ENCODE measurements at regions not wholly inside any gene's neighbourhood (a gene's known extent, or its start where the extent isn't known, plus 50 kb on each side); places are given as distances from the start of the nearest gene placed in this dataset.
"Not testable (repeated sequence)": the region's sequence is repeated elsewhere in the genome, so short reads cannot be mapped to it uniquely, and the experiment has no call there.

DNA sequence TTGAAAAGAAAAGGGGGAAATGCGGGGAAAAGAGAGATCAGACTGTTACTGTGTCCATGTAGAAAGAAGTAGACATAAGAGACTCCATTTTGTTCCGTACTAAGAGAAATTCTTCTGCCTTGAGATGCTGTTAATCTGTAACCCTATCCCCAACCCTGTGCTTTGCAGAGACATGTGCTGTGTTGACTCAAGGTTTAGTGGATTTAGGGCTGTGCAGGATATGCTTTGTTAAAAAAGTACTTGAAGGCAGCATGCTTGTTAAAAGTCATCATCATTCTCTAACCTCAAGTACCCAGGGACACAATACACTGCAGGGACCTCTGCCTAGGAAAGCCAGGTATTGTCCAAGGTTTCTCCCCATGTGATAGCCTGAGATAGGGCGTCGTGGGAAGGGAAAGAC, 166.3 kb downstream of the GPX5 start:
- DNase-seq; ATAC-seq; H3K27ac Mint-ChIP-seq; H3K36me3 Mint-ChIP-seq (ENCODE audit: low read depth); H3K4me3 Mint-ChIP-seq; H3K9me3 Mint-ChIP-seq: not testable (repeated sequence)
- Mint-ChIP-seq H3K27me3 (peaks cover 90% of the 10 kb centered on the region), H3K4me1 (peaks cover 12% of the 10 kb centered on the region)

DNA sequence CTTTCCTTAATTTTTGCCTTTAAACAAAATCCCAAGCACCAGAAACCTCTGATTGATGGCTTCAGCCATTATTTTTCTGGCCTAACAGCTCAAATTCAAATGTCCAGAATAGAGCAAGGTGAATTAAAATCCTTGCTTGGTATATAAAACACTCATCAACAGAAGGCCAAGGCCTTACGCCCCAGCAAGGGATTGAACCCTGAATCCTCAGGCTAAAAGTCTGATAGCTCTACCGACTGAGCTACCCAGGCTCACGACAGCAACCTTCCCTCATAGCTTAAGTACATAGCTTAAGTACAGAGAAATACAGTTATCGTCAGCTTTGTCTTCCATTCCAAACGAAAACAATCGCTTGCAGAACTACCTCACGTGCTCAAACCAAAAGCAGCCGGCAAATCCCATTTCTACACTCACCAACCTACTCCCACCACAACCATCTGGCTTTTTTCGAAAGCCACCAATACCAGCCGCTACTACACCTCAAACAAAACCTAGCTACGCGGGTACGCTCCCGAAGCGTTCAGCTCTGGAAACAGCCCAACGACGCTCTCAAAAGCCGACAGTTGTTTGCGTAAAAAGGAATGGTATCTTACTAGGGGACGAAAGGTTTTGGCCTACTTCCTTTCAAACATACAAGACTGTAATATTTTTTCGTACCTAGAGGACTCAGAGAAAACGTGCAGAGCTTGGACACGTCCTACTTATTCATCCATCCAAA, 167.5 kb downstream of the GPX5 start:
- Mint-ChIP-seq H3K4me3 (peak overlapping the region; percentile 36), H3K36me3 (ENCODE audit: low read depth) (peaks cover 4% of the 10 kb centered on the region), H3K4me1 (peaks cover 12% of the 10 kb centered on the region), H3K9me3 (no peaks in the 10 kb centered on the region), H3K27me3 (peaks cover 87% of the 10 kb centered on the region), H3K27ac (peak overlapping the region; percentile 56)
- DNase-seq (no peak), ATAC-seq (peak; percentile 68)

GRCh38 chr6:28693751-28694443, 168.2 kb downstream of the GPX5 start:
- no peaks in the 10 kb centered on the region for H3K9me3 Mint-ChIP-seq
- DNase-seq (no peak), ATAC-seq (no peak)
- no peak overlapping the region for H3K27ac Mint-ChIP-seq
- H3K4me1 Mint-ChIP-seq: peaks cover 12% of the 10 kb centered on the region
- peaks cover 89% of the 10 kb centered on the region for H3K27me3 Mint-ChIP-seq
- peaks cover 4% of the 10 kb centered on the region for H3K36me3 Mint-ChIP-seq (ENCODE audit: low read depth)
- H3K4me3 Mint-ChIP-seq: no peak overlapping the region

GRCh38 chr6:28695715-28696114, 170.0 kb downstream of the GPX5 start:
- Mint-ChIP-seq H3K9me3 (no peaks in the 10 kb centered on the region), H3K4me3 (peak overlapping the region; percentile 46), H3K36me3 (ENCODE audit: low read depth) (peaks cover 4% of the 10 kb centered on the region), H3K27ac (peak overlapping the region; percentile 70), H3K4me1 (peaks cover 12% of the 10 kb centered on the region), H3K27me3 (peaks cover 88% of the 10 kb centered on the region)
- DNase-seq (no peak), ATAC-seq (peak; percentile 77)

GRCh38 chr6:28696167-28696566, 170.5 kb downstream of the GPX5 start:
- H3K4me3 Mint-ChIP-seq: peak overlapping the region; percentile 46
- peaks cover 4% of the 10 kb centered on the region for H3K36me3 Mint-ChIP-seq (ENCODE audit: low read depth)
- no peak for ATAC-seq
- peak overlapping the region; percentile 70 for H3K27ac Mint-ChIP-seq
- H3K27me3 Mint-ChIP-seq: peaks cover 87% of the 10 kb centered on the region
- H3K4me1 Mint-ChIP-seq: peaks cover 12% of the 10 kb centered on the region
- H3K9me3 Mint-ChIP-seq: no peaks in the 10 kb centered on the region
- no peak for DNase-seq

GRCh38 chr6:28696682-28697081, 171.0 kb downstream of the GPX5 start:
- DNase-seq (no peak), ATAC-seq (no peak)
- H3K27me3 Mint-ChIP-seq: peaks cover 87% of the 10 kb centered on the region
- H3K9me3 Mint-ChIP-seq: no peaks in the 10 kb centered on the region
- H3K36me3 Mint-ChIP-seq (ENCODE audit: low read depth): peaks cover 4% of the 10 kb centered on the region
- no peak overlapping the region for H3K27ac Mint-ChIP-seq
- peaks cover 12% of the 10 kb centered on the region for H3K4me1 Mint-ChIP-seq
- H3K4me3 Mint-ChIP-seq: no peak overlapping the region

DNA sequence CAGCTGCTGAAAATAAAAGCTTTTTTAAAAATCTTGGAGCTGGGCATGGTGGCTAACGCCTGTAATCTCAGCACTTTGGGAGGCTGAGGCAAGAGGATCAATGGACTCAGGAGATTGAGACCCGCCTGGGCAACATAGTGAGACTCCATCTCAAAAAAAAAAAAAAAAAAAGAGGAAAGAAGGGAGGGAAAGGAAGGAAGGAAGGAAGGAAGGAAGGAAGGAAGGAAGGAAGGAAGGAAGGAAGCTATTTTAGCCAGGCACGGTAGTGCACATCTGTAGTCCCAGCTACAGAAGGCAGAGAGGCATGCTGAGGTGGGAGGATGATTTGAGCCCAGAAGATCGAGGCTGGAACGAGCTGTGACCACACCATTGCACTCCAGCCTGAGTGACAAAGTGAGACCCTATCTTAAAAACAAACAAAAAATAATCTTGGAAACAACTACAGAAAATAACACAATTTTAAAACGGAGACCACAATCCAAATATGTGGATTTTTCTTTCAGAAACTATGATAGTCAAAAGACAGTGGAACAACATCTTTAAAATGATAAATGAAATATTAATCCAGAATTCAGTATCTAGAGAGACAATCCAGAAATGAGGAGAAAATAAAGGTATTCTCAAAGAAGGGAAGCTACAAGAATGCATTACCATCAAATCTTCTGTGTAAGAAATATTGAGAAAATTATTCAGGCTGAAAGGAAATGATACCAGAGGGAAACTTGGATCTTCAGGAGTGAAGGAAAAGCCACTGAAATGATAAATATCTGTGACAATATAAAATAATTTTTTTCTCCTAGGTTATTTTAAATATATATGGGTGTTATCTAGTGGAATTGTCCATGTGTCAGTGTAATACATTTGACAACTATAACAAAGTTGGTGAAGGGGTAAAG, 182.0 kb downstream of the GPX5 start:
- no peak for DNase-seq
- H3K27ac Mint-ChIP-seq: no peak overlapping the region
- H3K4me1 Mint-ChIP-seq: peaks cover 13% of the 10 kb centered on the region
- H3K4me3 Mint-ChIP-seq: no peak overlapping the region
- peaks cover 26% of the 10 kb centered on the region for H3K36me3 Mint-ChIP-seq (ENCODE audit: low read depth)
- H3K9me3 Mint-ChIP-seq: peaks cover 46% of the 10 kb centered on the region
- no peak for ATAC-seq
- H3K27me3 Mint-ChIP-seq: peaks cover 85% of the 10 kb centered on the region

- H3K9me3 Mint-ChIP-seq: peaks cover 46% of the 10 kb centered on the region
These were observed 184.0 kb downstream of the GPX5 start for GRCh38 chr6:28709478-28710349.

GRCh38 chr6:28710466-28711191, 184.9 kb downstream of the GPX5 start:
- Mint-ChIP-seq H3K4me1 (peaks cover 13% of the 10 kb centered on the region), H3K4me3 (peak overlapping the region; percentile 68), H3K9me3 (peaks cover 46% of the 10 kb centered on the region), H3K27ac (peak overlapping the region; percentile 62), H3K36me3 (ENCODE audit: low read depth) (peaks cover 26% of the 10 kb centered on the region), H3K27me3 (peaks cover 75% of the 10 kb centered on the region)
- ATAC-seq (peak; percentile 91), DNase-seq (peak; percentile 42)

More at GRCh38 chr6:28709478-28710349, 184.0 kb downstream of the GPX5 start:
- H3K27me3 Mint-ChIP-seq: peaks cover 77% of the 10 kb centered on the region
- no peak for ATAC-seq
- peaks cover 26% of the 10 kb centered on the region for H3K36me3 Mint-ChIP-seq (ENCODE audit: low read depth)
- no peak for DNase-seq
- H3K27ac Mint-ChIP-seq: no peak overlapping the region
- peak overlapping the region; percentile 68 for H3K4me3 Mint-ChIP-seq
- peaks cover 13% of the 10 kb centered on the region for H3K4me1 Mint-ChIP-seq

DNA sequence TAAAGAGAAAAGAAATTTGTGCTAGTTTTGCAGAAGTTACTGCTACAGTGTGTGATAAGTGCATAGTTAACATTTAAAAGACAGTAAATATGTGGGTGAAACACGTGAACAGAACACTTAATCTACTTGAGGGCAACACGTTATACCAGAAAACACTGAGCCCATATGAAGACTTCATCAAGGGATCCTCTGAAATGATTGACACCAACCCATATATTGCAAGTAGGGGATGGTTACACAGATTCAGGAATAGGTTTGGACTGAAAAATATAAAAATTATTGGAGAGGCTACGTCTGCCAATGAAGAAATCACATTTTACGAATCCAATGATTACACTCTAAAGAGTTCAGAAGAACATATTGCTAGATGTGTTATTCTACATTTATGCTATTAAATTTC, 185.6 kb downstream of the GPX5 start:
- H3K4me1 Mint-ChIP-seq: peaks cover 13% of the 10 kb centered on the region
- DNase-seq: no peak
- no peak overlapping the region for H3K27ac Mint-ChIP-seq
- peaks cover 43% of the 10 kb centered on the region for H3K9me3 Mint-ChIP-seq
- no peak overlapping the region for H3K4me3 Mint-ChIP-seq
- H3K27me3 Mint-ChIP-seq: peaks cover 72% of the 10 kb centered on the region
- peaks cover 25% of the 10 kb centered on the region for H3K36me3 Mint-ChIP-seq (ENCODE audit: low read depth)
- no peak for ATAC-seq

DNA sequence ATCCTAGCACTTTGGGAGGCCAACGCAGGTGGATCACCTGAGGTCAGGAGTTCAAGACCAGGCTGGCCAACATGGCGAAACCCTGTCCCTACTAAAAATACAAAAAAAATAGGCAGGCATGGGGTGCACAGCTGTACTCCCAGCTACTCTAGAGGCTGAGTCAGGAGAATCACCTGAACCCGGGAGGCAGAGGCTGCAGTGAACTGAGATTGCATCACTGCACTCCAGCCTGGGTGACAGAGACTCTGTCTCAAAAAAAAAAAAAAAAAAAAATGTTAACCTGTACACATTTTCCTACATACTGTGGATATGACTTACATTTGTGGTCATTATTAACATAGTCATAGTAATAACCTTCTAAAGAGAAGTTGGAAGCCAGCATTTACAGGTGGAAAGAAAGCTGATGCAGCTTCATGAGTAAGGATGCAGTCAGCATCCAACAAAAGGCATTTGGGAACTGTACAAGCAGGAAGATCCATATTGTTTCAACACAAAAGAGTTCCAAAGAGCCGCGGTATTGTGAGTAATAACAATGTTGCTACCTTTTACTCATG, 186.2 kb downstream of the GPX5 start:
- Mint-ChIP-seq H3K9me3 (peaks cover 40% of the 10 kb centered on the region), H3K36me3 (ENCODE audit: low read depth) (peaks cover 24% of the 10 kb centered on the region), H3K4me3 (no peak overlapping the region), H3K27me3 (peaks cover 72% of the 10 kb centered on the region), H3K27ac (no peak overlapping the region), H3K4me1 (peaks cover 13% of the 10 kb centered on the region)
- DNase-seq: no peak
- ATAC-seq: no peak

- Mint-ChIP-seq H3K27ac (no peak overlapping the region), H3K4me3 (no peak overlapping the region), H3K4me1 (peaks cover 13% of the 10 kb centered on the region), H3K36me3 (ENCODE audit: low read depth) (peaks cover 17% of the 10 kb centered on the region), H3K9me3 (peaks cover 29% of the 10 kb centered on the region), H3K27me3 (peaks cover 65% of the 10 kb centered on the region)
- DNase-seq (no peak), ATAC-seq (no peak)
These were observed 187.3 kb downstream of the GPX5 start for GRCh38 chr6:28712982-28713381.

- peak overlapping the region; percentile 7 for H3K4me3 Mint-ChIP-seq
- H3K27ac Mint-ChIP-seq: peak overlapping the region; percentile 25
- H3K36me3 Mint-ChIP-seq (ENCODE audit: low read depth): no peaks in the 10 kb centered on the region
- DNase-seq: peak; percentile 63
- H3K27me3 Mint-ChIP-seq: peaks cover 60% of the 10 kb centered on the region
- peaks cover 3% of the 10 kb centered on the region for H3K9me3 Mint-ChIP-seq
- ATAC-seq: peak; percentile 91
- H3K4me1 Mint-ChIP-seq: no peaks in the 10 kb centered on the region
These were observed 193.7 kb downstream of the GPX5 start for GRCh38 chr6:28719275-28719940.
